IMR-90 (cell line): ENCODE measurements at regions not wholly inside any gene's neighbourhood (a gene's known extent, or its start where the extent isn't known, plus 50 kb on each side); places are given as distances from the start of the nearest gene placed in this dataset.

Source experiments
- ATAC-seq: fragments of 200-7000 bp; cut with Tn5 transposase; 2 replicates; pipeline ENCODE4 v1.9.1; 2020; ENCODE audit warnings: low read depth, mild to moderate bottlenecking, moderate library complexity
- BruUV-seq: library from RNA; stranded (reverse); fragments of 400-500 nt; replicated peaks from 2 replicates; lab custom pipeline; 2021; lab: Mats Ljungman, UMichigan
- CTCF ChIA-PET: fragments of 300-600 bp; formaldehyde crosslinking; extraction: SDS; loops from one replicate; lab custom pipeline; 2021; ENCODE audit warnings: antibody characterized with exemption; lab: Yijun Ruan, JAX
- POLR2A ChIA-PET: fragments of 300-600 bp; sonication (Branson Sonifier 250); formaldehyde crosslinking; loops from one replicate; lab custom pipeline; 2022; ENCODE audit warnings: antibody characterized with exemption; ENCODE audit not compliant: unreplicated experiment; lab: Charles Lee
- DNase-seq: peaks from one replicate; pipeline ENCODE4 v3.0.0; 2013
- H2AFZ ChIP-seq: replicated peaks from 2 replicates; pipeline ENCODE3; 2013; ENCODE audit warnings: low read length, mild to moderate bottlenecking; ENCODE audit not compliant: poor library complexity
- H2AK5ac ChIP-seq: 2 replicates; pipeline ENCODE4 v1.6.1; 2013; ENCODE audit warnings: low read depth, low read length, inconsistent platforms
- H2AK9ac ChIP-seq: replicated peaks from 2 replicates; pipeline ENCODE3; 2013; ENCODE audit warnings: mild to moderate bottlenecking, low read depth, low read length, moderate library complexity; ENCODE audit not compliant: poor library complexity
- H2BK120ac ChIP-seq: 2 replicates; pipeline ENCODE4 v1.6.1; 2013; ENCODE audit warnings: low read depth, low read length, inconsistent platforms
- H2BK15ac ChIP-seq: 3 replicates; pipeline ENCODE4 v1.6.1; 2013; ENCODE audit warnings: low read depth, low read length, inconsistent platforms
- H2BK20ac ChIP-seq: 2 replicates; pipeline ENCODE4 v1.6.1; 2013; ENCODE audit warnings: low read depth, mild to moderate bottlenecking, inconsistent platforms, low read length, moderate library complexity
- H2BK5ac ChIP-seq: 2 replicates; pipeline ENCODE4 v1.6.1; 2013; ENCODE audit warnings: mild to moderate bottlenecking, low read depth, low read length, inconsistent platforms; ENCODE audit not compliant: poor library complexity, severe bottlenecking
- H3K14ac ChIP-seq: replicated peaks from 2 replicates; pipeline ENCODE4 v1.6.1; 2013; ENCODE audit warnings: low read depth, low read length, inconsistent platforms
- H3K18ac ChIP-seq: 2 replicates; pipeline ENCODE4 v1.6.1; 2013; ENCODE audit warnings: low read depth, low read length, control low read depth
- H3K23ac ChIP-seq: 2 replicates; pipeline ENCODE4 v1.6.1; 2013; ENCODE audit warnings: low read depth, low read length, inconsistent platforms
- H3K27ac ChIP-seq: 2 replicates; pipeline ENCODE4 v1.5.1; 2013; ENCODE audit warnings: mild to moderate bottlenecking, control low read depth, low read length; ENCODE audit not compliant: insufficient read depth
- H3K27me3 ChIP-seq: 2 replicates; pipeline ENCODE4 v1.6.1; 2013; ENCODE audit warnings: low read length; ENCODE audit not compliant: control insufficient read depth, insufficient read depth
- H3K36me3 ChIP-seq: 2 replicates; pipeline ENCODE4 v1.6.1; 2013; ENCODE audit warnings: low read length, mixed read lengths; ENCODE audit not compliant: control insufficient read depth, insufficient read depth
- H3K4ac ChIP-seq: 2 replicates; pipeline ENCODE4 v1.6.1; 2013; ENCODE audit warnings: low read depth, low read length, inconsistent platforms
- H3K4me1 ChIP-seq: 2 replicates; pipeline ENCODE4 v1.6.1; 2013; ENCODE audit warnings: low read length, mixed read lengths; ENCODE audit not compliant: control insufficient read depth, insufficient read depth
- H3K4me2 ChIP-seq: 2 replicates; pipeline ENCODE4 v1.6.1; 2013; ENCODE audit warnings: low read depth, mild to moderate bottlenecking, control low read depth, low read length, moderate library complexity
- H3K4me3 ChIP-seq: 2 replicates; pipeline ENCODE4 v1.5.1; 2013; ENCODE audit warnings: low read depth, mild to moderate bottlenecking, control low read depth, low read length, moderate library complexity; ENCODE audit not compliant: insufficient read depth
- H3K56ac ChIP-seq: 2 replicates; pipeline ENCODE4 v1.6.1; 2013; ENCODE audit warnings: low read length, inconsistent platforms; ENCODE audit not compliant: insufficient read depth; ENCODE audit errors: extremely low read depth
- H3K79me1 ChIP-seq, 2 experiments: 2 replicates each; pipeline ENCODE4 v1.6.1; 2013; ENCODE audit warnings: low read length in 2 of 2, inconsistent platforms in 1 of 2, low read depth in 1 of 2
- H3K9ac ChIP-seq: 2 replicates; pipeline ENCODE4 v1.6.1; 2013; ENCODE audit warnings: low read depth, low read length, control low read depth
- H3K9me1 ChIP-seq: 2 replicates; pipeline ENCODE4 v1.6.1; 2013; ENCODE audit warnings: low read length, inconsistent platforms; ENCODE audit not compliant: insufficient read depth
- H3K9me3 ChIP-seq: 2 replicates; pipeline ENCODE4 v1.6.1; 2013; ENCODE audit warnings: low read length; ENCODE audit not compliant: control insufficient read depth, insufficient read depth
- H4K20me1 ChIP-seq: 2 replicates; pipeline ENCODE4 v1.6.1; 2013; ENCODE audit warnings: low read length, inconsistent platforms; ENCODE audit not compliant: insufficient read depth
- H4K5ac ChIP-seq: 2 replicates; pipeline ENCODE4 v1.6.1; 2013; ENCODE audit warnings: mild to moderate bottlenecking, low read depth, low read length, control low read depth
- H4K8ac ChIP-seq, 2 experiments: 2 replicates each; pipeline ENCODE4 v1.6.1; 2013; ENCODE audit warnings: low read depth in 2 of 2, low read length in 2 of 2, control low read depth in 1 of 2, inconsistent platforms in 1 of 2
- H4K91ac ChIP-seq: 2 replicates; pipeline ENCODE4 v1.6.1; 2013; ENCODE audit warnings: low read depth, low read length, inconsistent platforms; ENCODE audit not compliant: insufficient read depth
- MAFK ChIP-seq: IDR thresholded peaks from 2 replicates; pipeline ENCODE4 v1.6.1; 2012; ENCODE audit warnings: low read depth, low read length, improper control_type of control experiment
- WGBS, 2 experiments: methylation state at CpG; one replicate each; pipeline versions ENCODE4 v1.1.5 to v1.1.7; 2013; ENCODE audit warnings: missing lambda C conversion rate in 2 of 2; ENCODE audit not compliant: insufficient read length in 1 of 2; ENCODE audit errors: extremely low coverage in 2 of 2; 5-methylcytosine and 5-hydroxymethylcytosine counted together
- dilution Hi-C: fragments of 300-500 bp; cut with HindIII; formaldehyde crosslinking; loops from one replicate; pipeline ENCODE4 v1.14.3; 2018; ENCODE audit warnings: low sequenced_read_pairs; ENCODE audit not compliant: unreplicated experiment
- in situ Hi-C: fragments of 300-500 bp; cut with MboI; formaldehyde crosslinking; loops from 3 replicates; pipeline ENCODE4 v1.14.3; 2019; ENCODE audit warnings: low sequenced_read_pairs, inconsistent platforms, mixed read lengths
- intact Hi-C: fragments of 100-400 bp; cut with micrococcal nuclease; formaldehyde crosslinking; loops from 2 replicates; pipeline ENCODE4 v1.10.0; 2022

DNA sequence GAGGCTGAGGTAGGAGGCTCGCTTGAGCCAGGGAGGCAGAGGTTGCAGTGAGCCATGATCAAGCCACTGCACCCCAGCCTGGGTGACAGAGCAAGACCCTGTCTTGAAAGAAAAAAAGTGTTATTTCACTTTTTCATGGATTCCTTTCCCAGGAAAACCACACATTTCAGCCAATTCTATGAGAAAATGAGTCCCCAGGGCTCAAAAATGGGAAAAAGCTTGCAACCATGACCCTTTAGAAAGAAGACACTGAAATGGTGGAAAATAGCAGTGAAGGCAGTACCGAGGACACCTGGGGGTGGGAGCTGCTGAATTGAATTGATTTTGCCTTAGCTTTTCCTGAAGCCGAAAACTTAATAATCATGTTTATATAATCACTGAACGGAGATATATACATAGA, 284.2 kb upstream of the HDAC4 start:
- Histone ChIP-seq H3K27me3 (no peaks in the 10 kb centered on the region), H2AFZ (no peak overlapping the region), H4K20me1 (no peaks in the 10 kb centered on the region), H3K4me2 (no peak overlapping the region), H3K27ac (no peak overlapping the region), H3K9me1 (no peaks in the 10 kb centered on the region), H2AK5ac (no peak overlapping the region), H3K14ac (no peak overlapping the region), H2BK120ac (no peak overlapping the region), H3K9me3 (peaks cover 3% of the 10 kb centered on the region; the same call in 1 of the 2 replicates), H3K18ac (no peak overlapping the region), H4K5ac (no peak overlapping the region), H3K79me1 (no peaks in the 10 kb centered on the region), H3K56ac (no peak overlapping the region), H2AK9ac (no peak overlapping the region), H3K36me3 (no peaks in the 10 kb centered on the region), H3K23ac (no peak overlapping the region), H2BK20ac (no peak overlapping the region), H4K8ac (no peak overlapping the region), H2BK5ac (no peak overlapping the region), H4K91ac (no peak overlapping the region), H2BK15ac (no peak overlapping the region), H3K4me3 (no peak overlapping the region), H3K9ac (no peak overlapping the region), H3K4ac (no peak overlapping the region), H3K4me1 (no peaks in the 10 kb centered on the region)
- DNase-seq = no peak
- WGBS, 2 experiments = no CpG with 5 or more reads among the region's 4 CpGs
- CTCF ChIA-PET = no interaction called here
- dilution Hi-C loops = no loop called here
- in situ Hi-C loops = no loop called here
- intact Hi-C loops = no loop called here
- POLR2A ChIA-PET = no interaction called here
- no peak for TF ChIP-seq MAFK
- BruUV-seq = no TSS peak
- no peak for ATAC-seq
